Stomach (tissue), 4 donors: ENCODE measurements at regions not wholly inside any gene's neighbourhood (a gene's known extent, or its start where the extent isn't known, plus 50 kb on each side); places are given as distances from the start of the nearest gene placed in this dataset.

Source experiments
- CTCF ChIP-seq, 7 experiments: fragments of 450-650 bp in 4 of 7; fragments of 200-600 bp in 3 of 7; sonication (generic) in 3 of 7; IDR thresholded peaks; one replicate each; pipeline ENCODE4 v1.5.1; 2016 to 2019; ENCODE audit warnings: antibody characterized with exemption in 7 of 7, control low read depth in 2 of 7, mild to moderate bottlenecking in 1 of 7
- EP300 ChIP-seq: sonication (generic); formaldehyde crosslinking; IDR thresholded peaks from one replicate; pipeline ENCODE4 v1.6.1; 2017; ENCODE audit warnings: antibody characterized with exemption
- POLR2A ChIP-seq, 4 donors: fragments of 450-650 bp; IDR thresholded peaks; one replicate each; pipeline ENCODE4 v1.6.1; 2016; ENCODE audit warnings: antibody characterized with exemption in 4 of 4, control low read depth in 2 of 4, mild to moderate bottlenecking in 1 of 4, moderate library complexity in 1 of 4
- POLR2AphosphoS5 ChIP-seq, 3 donors: sonication (generic); formaldehyde crosslinking; IDR thresholded peaks; one replicate each; pipeline ENCODE4 v1.6.1; 2016; ENCODE audit warnings: antibody characterized with exemption in 3 of 3

GRCh38 chr16:51696376-51696775, 545.3 kb upstream of the SALL1 start:
- TF ChIP-seq POLR2A (IDR thresholded peaks at IDR 0.05) (no peak), POLR2AphosphoS5 (IDR thresholded peaks at IDR 0.05) (no peak), CTCF (IDR thresholded peaks at IDR 0.05) (no peak), EP300 (no peak)
